Sigmoid colon (tissue), 4 donors: ENCODE measurements at regions not wholly inside any gene's neighbourhood (a gene's known extent, or its start where the extent isn't known, plus 50 kb on each side); places are given as distances from the start of the nearest gene placed in this dataset.

Experiments used
- CTCF ChIP-seq, 4 experiments: fragments of 450-650 bp in 3 of 4; fragments of 200-600 bp in 1 of 4; IDR thresholded peaks; one replicate each; pipeline ENCODE4 v1.5.1; 2016 to 2019; ENCODE audit warnings: antibody characterized with exemption in 4 of 4, mild to moderate bottlenecking in 3 of 4, moderate library complexity in 2 of 4
- EP300 ChIP-seq, 4 donors: sonication (generic); formaldehyde crosslinking; IDR thresholded peaks; one replicate each; pipeline ENCODE4 v1.6.1; 2017; ENCODE audit warnings: antibody characterized with exemption in 4 of 4
- POLR2A ChIP-seq, 2 donors: fragments of 450-650 bp; IDR thresholded peaks; one replicate each; pipeline ENCODE4 v1.6.1; 2016; ENCODE audit warnings: antibody characterized with exemption in 2 of 2, mild to moderate bottlenecking in 2 of 2, moderate library complexity in 2 of 2
- POLR2AphosphoS5 ChIP-seq, 4 donors: sonication (generic); formaldehyde crosslinking; IDR thresholded peaks; one replicate each; pipeline ENCODE4 v1.6.1; 2017; ENCODE audit warnings: antibody characterized with exemption in 4 of 4

- TF ChIP-seq CTCF (IDR thresholded peaks at IDR 0.05) (no peak), POLR2A (IDR thresholded peaks at IDR 0.05) (no peak), EP300 (IDR thresholded peaks at IDR 0.05) (no peak), POLR2AphosphoS5 (IDR thresholded peaks at IDR 0.05) (no peak)
Measured at GRCh38 chr14:98900798-98901197, 371.2 kb downstream of the BCL11B start.
